NB4 (cell line): ENCODE measurements at regions not wholly inside any gene's neighbourhood (a gene's known extent, or its start where the extent isn't known, plus 50 kb on each side); places are given as distances from the start of the nearest gene placed in this dataset.

Experiments
- CTCF ChIP-seq: IDR thresholded peaks from one replicate; pipeline ENCODE4 v1.5.1; 2012; ENCODE audit warnings: low read depth, low read length
- MAX ChIP-seq: IDR thresholded peaks from 2 replicates; pipeline ENCODE4 v1.6.1; 2011; ENCODE audit warnings: low read depth, low read length
- MYC ChIP-seq: IDR thresholded peaks from 2 replicates; pipeline ENCODE4 v1.6.1; 2011; ENCODE audit warnings: low read depth, low read length

- no peak for TF ChIP-seq CTCF
- TF ChIP-seq MAX = no peak
- TF ChIP-seq MYC = no peak
Observed at GRCh38 chr12:5223881-5224280, 180.2 kb downstream of the KCNA5 start.
